NCI-H226 (cell line): ENCODE measurements at regions not wholly inside any gene's neighbourhood (a gene's known extent, or its start where the extent isn't known, plus 50 kb on each side); places are given as distances from the start of the nearest gene placed in this dataset.
"Not testable (repeated sequence)": the region's sequence is repeated elsewhere in the genome, so short reads cannot be mapped to it uniquely, and the experiment has no call there.

Source experiments
- DNase-seq: peaks from one replicate; pipeline ENCODE4 v3.0.0-alpha.2; 2015

DNA sequence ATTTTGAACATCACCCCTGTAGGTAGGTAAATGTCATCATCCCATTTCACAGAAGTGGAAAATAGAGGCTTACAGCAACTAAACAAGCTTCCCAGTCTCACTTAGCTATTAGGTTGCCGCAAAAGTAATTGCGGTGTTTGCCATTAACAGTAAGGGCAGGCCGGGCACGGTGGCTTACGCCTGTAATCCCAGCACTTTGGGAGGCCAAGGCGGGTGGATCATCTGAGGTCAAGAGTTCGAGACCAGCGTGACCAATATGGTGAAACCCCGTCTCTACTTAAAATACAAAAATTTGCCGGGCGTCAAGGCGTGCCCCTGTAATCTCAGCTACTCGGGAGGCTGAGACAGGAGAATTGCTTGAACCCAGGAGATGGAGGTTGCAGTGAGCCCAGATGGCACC is 179.7 kb downstream of the IRF8 start:
- DNase-seq, result not testable (repeated sequence)

DNA sequence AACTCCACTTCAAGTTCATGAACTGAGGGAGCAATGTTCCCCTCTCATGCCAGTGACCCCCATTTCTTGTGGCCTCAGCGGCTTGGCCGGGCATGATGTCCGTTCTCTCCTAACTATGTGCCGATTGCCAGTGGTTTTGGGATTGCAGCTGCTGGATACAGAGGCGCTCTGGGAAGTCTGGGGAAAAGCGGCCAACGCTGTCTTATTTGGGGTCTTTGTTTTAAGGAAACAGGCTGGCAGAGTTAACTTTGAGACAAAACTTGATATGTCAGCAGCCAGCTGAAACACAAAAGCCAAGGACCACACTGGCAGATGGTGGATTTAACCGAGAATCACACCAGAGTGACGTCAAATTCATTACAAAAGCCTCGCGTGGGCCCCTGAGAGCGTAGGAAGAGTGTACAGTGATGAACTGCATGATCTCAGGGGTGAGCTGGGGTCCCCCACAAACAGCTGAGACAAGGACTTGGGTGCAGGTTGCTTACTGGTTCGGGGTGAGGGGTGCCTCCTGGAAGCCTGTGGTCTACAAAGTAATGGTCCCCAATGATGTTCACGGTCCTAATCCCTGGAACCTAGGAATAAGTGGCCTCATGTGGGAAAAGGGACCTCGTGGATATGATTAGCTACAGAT is 180.4 kb downstream of the IRF8 start:
- DNase-seq, result no peak

DNA sequence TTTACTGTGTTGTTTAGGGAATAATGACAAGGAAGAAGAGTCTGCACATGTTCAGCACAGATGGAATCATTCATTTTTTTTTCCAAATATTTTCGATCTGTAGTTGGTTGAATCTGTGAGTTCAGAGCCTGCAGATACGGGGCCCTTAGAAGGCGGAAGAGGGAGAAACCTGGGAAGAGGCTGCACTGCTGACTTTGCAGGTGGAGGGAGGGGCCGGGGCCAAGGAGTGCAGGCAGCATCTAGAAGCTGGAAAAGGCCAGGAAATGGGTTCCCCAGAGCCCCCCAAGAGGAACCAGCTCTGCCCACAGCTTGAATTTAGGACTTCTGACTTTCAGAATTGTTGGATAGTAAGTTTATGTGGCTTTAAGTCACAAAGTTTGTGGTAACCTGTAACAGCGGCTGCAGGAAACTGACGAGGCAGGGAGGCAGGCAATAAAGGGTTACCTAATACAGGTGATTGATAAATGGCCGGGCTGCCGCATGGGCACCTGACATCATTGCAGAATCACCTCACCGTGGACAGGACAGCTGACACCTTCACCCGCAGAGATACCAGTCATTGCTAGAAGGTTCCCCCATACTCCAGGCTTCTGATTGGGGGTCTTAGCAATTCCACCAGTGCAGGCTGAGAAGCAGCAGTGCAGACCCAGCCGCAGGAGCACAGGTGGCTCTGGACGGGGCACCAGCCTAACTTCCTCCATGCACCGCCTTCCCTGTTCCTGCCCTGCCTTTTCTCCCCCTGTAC is 181.3 kb downstream of the IRF8 start:
- no peak for DNase-seq

DNA sequence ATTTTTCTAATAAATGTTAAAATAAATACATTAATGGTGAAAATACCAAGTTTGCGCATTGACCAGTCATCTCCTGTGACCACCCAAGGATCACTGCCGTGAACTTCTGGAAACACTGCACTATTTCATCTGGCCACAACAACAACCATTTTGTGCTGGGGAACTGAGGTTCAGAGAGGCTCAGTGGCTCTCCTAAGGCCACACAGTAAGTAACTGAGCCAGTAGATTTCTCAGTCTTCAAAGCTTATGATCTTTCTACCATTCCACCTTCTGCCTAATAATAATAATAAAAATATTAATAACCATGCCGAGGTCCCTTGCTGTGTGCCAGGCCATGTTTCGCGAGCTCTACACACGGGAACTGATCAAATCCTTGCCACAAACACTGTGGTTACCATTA is 182.0 kb downstream of the IRF8 start:
- DNase-seq, result no peak

DNA sequence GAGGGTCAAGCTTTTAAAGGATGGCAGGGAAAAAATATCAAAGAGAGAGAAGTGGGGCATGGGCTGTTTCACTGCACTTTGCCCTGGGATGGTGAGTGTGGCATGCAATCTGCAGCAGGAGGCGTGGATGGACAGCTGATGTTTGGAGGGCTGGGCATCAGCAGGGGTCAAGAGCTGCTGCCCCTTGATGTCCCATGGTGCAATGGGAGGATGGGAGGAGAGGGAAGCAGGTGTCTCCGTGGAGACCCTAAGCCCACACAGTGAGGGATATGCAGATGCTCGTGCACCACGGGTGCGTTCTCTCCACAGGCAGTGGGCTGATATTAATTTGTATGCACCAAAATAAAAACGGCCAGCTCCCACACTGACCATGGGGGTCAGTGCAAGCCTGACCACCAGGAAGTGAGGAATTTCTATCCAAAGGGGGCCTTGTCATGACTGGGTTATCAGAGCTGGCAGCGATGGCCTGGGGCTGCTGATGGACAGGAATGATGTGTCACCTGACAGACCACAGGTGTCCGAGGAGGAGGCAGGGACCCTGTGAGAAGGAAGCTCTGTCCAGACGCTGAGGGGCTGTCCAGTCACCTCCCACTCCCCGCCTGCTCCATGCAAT is 183.6 kb downstream of the IRF8 start:
- no peak for DNase-seq

DNA sequence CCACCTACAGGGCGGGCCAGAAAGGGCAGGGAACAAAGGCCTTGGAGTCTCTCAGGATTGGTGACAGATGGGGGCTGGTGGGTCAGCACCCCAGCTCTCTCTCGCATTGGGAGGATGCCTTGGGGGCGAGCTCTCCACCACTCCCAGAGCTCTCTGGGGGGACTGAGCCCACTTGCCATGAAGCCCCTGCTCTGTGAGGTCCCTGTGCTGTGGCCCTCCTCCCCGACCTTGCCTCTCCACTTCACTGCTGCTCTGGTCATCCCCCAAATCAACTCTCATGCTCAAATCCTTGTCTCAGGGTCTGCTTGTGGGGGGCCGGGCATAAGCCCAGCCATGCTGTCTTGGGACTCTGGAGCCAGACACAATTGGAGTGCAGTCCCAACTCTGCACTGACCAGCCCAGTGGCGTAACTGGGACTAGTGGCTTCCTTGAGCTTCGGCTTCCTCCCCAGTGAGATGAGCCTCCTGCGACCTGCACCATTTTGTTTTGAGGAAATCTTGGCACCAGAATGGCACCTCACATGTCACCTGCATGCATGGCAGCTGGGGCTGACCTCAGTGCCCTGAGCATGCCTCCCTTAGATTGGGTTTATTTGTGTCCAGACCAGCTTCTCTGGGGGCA is 184.5 kb downstream of the IRF8 start:
- no peak for DNase-seq

DNA sequence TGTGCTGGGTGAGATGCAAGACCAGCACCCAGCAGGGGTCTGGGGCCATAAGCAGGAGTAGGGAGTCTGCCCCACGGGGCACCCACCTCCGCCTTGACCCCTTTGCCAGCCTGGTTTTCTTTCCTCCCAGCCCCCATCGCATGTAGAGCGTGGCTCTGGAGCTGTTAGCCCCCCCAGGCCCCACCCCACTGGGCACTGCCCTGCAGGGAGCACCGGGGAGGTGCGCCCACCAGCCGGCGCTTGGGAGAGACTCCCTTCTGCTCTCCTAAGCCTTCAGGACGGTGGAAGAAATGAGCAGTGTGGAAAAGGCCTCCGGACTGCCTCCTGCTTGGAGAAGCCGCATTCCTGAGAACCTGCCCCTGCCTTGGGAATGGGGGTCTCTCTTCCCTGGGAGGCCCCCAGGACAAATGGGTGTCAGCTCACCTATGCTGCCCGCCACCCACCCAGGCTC is 186.2 kb downstream of the IRF8 start:
- DNase-seq, result no peak

DNA sequence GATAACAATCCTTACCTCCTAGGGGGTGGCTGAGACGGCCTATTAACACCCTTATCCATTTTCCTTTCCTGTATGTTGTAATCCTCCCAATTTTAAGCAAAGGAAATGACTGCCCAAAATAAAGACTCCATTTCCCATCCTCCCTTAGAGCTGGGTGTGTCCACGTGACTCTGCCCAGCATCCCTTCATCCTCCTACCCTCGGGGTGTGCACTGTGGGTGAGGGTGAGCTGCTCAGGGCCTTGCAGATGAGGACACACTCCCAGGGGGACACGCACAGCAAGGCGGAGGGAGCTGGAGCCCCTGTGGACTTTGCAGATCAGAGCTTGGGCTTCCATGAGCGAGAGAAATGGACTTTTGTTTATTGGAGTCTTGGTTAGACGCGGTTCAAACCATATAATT is 186.8 kb downstream of the IRF8 start:
- no peak for DNase-seq

DNA sequence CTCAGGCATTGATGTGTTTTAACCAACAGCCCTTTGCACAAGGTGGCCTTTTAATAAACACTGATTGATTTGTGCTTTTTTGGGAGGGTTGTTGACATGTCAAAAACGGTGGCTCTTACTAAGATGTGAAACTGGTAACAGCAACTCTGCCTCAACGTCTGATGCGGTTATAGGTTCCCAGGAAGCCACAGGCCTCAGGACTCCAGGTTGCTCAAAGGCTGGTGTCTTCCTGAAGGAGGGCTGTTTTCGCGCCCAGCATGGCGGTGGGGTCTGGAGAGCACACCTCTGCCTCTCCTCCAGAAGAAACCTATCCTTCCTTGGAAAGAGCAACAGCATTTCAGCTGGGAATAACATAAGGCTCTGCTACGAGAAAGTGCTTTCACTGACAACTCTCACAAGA is 187.5 kb downstream of the IRF8 start:
- no peak for DNase-seq

DNA sequence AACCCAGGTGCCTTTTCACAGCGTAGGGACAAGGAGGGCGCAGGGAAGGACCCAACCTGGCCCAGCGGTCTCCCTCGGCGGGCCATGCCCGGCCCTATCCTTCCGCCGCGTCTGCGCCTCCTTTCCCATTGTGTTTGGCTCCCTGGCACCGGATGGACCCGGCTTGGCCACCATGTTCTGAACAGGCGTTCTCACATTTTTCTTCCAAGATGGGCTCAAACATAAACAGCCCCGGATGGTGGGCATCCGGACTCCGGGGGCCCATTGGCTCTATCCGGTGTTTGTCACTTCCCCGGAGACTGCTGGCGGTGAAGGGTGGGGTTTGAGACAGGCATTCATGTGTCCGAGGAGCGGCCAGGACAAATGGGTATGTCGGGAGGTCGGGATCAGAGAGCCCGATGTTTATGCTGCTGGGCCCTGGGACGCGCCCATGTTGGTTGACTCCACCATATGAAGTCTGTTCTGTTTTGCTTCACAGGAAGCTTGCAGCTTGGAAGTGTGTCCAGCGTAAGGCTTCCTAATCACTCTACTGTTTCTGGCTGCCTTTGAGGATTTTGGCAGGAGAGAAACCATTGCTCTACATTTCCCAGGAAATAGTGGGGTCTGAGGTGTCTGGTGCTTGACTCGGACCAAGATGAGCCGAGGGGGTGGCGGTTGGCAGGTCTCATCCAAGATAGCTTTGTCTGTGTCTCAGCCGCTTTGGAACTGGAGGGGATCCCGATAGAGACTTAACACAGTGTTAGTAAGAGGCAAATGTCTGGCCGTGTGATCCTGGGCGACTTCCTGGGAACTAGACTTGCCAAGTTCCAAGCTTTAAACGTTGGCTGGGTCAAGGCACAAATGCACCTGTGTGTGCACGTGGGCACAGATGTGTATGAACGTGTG is 188.3 kb downstream of the IRF8 start:
- no peak for DNase-seq

DNA sequence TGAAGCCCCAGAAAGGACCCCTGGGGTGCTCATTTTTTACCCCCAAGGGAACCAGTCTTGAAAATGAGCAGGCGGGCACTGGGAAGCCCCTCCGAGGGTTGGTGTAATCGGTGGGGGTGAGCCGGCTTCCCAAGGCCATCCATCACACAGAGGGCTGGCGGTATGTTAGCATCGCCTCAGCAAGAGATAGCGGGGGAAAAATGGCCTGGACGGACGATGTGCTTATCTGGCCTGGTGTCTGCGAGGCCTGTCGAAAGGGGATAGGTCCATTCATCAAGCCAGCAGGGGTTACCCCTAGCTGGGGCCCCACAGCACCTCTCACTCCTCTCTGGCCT is 188.9 kb downstream of the IRF8 start:
- DNase-seq, result no peak

DNA sequence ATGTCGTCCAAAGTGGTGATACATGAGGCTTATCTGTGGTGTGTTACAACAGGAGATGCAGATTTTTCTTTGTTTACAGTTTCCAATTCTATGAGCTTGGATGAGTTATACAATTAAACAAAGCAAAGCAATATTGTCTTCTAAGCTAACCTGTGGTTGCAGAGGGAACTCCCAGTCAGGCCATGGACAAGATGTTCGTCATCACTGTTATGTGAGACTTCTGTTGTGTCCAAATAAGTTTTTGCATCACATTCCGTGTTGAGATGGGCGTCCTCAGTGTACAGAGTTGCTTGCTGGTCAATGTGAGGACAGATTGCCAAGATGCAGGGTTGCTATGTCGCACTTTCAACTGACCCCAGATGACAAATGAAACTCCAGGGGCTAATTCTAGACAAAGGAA is 189.3 kb downstream of the IRF8 start:
- DNase-seq, result no peak

DNA sequence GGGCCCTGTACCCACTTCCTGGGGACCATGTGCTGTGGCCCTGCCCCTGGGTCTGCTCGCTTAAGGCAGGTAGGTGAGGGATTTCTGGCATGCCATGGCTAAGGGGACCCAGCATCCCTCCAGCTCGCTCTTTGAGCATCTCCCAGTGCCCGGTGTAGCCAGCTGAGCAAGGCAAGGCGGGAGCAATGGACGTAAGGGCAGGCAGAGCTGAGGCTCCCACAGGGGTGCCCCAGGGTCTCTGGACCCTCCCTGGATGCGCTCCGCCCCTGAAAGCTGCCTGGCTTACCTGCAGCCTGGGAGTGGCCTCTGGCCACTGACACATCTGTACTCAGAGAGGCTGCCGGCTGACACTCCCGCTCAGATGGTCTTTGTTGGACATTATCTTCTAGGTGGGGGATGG is 189.9 kb downstream of the IRF8 start:
- no peak for DNase-seq

DNA sequence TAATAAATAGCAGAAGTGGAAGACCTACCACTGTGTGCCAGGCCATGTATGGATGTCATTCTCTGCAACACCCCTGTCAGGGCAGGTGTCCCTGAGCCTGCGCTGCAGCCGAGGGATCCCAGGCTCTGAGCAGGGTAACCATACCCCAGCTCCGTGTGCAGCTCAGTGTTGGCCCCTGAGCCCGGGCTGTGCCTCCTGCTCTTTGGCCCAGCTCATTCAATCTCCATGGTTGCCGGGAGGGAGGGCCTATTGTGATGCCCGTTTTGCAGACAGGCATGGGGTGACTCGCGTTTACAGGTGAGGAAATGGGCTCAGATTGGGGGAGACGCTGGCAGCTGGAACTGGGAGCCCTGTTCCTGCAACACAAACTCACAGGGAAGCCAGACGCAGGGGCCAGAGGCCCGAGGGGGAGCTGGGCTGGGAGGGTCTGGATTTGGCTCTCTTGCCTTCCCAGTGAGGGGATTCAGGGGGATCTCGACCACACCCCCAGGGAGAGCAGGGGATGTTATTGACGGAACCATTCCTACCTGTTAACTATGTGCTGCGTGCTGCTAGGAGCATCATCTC is 190.5 kb downstream of the IRF8 start:
- no peak for DNase-seq

DNA sequence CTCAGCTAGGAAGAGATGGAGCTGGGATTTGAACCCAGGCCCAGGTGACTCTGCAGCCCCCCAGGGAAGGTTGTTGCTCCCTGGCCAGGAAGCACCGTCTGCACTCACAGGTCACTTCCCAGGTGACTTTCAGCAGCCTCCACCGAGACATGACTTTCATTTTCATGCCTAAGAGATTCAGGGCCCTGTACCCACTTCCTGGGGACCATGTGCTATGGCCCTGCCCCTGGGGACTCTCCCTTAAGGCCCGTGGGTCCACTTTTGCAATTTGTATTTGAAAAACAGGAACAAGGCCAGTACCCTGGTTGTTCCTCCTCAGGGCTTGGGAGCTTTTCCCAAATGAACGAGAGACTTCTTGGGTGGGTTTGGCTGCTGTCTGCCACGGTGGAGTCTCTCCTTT is 191.0 kb downstream of the IRF8 start:
- no peak for DNase-seq

DNA sequence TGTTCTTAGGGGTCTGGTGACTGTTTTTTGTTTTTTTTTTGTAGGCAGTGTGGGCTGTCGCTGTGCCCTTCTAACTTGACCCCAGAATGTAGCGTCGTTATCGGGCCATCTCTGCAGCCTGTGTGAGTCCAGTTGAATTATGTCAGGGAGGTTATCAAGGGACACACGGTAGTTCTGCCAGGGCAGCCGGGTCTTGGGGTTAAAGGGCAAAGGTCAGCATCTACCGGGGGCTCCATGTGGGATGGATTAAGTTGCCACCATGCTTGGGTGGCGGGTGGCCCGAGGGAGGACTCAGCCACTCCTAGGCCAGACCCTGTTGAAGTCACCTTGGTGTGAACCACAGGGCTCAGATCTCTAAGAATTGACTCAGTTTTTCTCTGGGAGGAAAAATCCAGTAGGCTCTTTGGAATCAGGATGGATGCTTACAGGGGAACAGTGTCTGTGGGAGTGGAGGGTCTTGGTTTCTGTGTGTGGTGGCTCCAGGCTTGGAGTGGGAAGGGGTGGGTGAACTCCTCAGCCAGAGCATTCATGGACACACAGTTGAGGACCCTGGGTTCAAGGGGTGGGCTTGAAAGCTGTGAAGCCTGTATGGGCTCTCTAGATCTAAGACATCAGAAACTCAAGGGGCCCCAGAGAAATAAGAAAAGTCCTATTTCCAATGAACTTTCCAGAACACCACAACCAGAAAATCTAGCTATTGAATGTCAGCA is 191.7 kb downstream of the IRF8 start:
- no peak for DNase-seq

DNA sequence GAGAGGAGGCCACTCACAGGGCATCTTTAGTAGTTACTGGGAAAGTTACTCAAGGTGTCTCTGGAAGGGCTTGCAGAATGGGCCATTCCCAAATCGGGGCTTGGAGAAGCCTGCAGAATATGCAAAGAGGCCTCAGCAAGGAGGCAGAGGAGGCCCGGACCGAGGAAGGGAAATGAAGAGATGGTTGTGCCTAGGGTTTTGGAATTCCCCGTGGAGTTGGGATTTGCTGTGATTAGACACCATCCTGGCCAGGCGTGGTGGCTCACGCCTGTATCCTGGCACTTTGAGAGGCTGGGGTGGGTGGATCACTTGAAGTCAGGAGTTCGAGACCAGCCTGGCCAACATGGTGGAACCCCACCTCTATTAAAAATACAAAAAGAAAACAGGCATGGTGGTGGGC is 193.0 kb downstream of the IRF8 start:
- DNase-seq, result no peak

DNA sequence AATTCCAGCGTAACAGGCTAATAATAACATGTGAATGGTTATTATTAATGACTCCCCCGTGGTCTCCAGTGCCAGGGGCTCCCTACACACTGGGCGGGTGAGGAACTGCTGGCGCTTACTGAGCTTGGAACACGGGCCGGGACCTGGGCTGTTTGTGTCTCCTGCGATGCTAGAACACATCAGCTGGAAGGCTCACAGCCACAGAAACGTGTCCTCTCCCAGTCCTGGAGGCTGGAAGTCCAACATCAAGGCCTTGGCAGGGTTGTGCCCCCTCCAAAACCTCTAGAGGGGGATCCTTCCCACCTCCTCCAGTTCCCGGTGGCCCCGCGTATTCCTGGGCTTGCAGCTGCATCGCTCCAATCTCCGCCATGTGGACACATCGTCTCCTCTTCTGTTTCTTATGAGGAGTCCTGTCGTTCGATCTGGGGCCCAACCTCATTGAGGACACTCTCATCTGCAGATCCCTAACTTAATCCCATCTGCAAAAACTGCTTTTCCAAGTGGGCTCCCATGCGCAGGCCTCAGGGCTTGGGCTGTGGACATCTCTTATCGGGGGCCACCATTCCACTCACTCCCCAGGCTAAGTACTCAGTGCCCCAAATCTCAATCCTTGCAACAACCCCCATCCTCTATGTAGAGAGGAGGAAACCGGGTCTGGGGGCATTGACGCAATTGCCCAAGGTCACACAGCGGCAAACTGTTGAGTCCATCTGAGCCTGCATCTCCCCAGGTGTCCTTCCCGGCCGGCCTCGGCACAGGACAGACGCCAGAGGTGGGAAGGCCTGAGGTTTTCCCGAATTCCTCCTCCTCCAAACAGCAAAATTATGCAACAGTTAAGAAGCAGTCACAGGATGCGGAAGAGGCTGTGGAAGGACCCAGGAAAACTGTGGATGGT is 193.9 kb downstream of the IRF8 start:
- DNase-seq, result no peak

DNA sequence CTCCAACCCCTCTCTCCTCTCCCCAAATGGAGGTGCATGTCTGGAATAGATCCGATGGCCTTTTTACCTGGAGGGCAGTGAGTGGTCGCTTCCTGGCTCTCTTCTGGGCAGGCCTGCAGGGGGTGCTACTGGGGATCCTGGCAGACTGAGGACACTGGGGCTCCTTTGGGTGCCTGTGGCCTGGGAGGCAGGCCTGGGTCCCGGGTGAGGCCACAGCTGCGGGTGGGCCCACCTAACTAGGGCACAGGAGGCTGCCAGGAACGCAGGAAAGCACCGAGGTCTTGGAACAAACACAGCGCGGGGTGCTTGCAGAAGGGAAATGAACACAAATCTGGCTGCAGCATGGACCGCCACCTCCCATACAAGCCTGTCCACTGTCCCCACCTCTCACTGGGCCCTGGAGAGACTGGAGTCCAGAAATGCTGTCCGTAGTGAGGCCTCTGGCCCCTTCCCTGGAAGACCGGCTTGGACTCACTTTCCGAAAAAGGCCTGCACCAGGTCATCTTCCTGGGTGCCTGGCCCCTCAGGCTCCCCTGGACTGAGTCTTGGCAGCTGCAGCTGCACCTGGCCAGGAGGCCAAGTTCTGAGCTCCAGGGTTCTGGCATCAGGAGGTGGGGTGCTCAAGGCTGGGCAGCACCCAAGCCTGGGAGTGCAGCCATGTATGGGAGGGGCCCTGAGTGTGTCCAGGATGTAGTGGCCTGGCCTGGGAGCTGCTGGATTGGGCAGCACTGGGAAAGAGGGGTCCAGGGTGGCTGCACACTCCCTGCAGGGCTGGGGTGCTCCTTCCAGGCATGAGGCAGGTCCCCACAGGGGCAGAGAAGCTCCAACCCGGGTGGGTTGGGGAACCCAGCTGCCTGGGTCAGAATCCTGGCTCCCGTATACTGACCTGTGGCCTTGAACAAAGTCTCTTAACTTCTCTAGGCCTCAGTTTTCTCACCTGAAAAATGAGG is 195.1 kb downstream of the IRF8 start:
- DNase-seq, result no peak
